Astrocyte (in vitro differentiated cells and primary cell): ENCODE measurements at regions not wholly inside any gene's neighbourhood (a gene's known extent, or its start where the extent isn't known, plus 50 kb on each side); places are given as distances from the start of the nearest gene placed in this dataset. TPM values are rescaled to one million over a fixed set of nuclear protein-coding genes. Genes with fewer than 3 reads are reported as not detected.

ENCODE experiments used
- DNase-seq: peaks from one replicate; pipeline ENCODE4 v3.0.0-alpha.2; 2010; ENCODE audit warnings: low read depth
- FAIRE-seq: peaks from 2 replicates; lab custom pipeline; 2011; peaks lifted over from hg19 to GRCh38; lab: Jason Lieb, UNC
- H2AFZ ChIP-seq: 2 replicates; pipeline ENCODE4 v1.6.0; 2012; ENCODE audit warnings: low read depth, low read length, inconsistent platforms
- H3K27ac ChIP-seq: 2 replicates; pipeline ENCODE4 v1.5.1; 2011; ENCODE audit warnings: low read depth, low read length, inconsistent platforms
- H3K27me3 ChIP-seq: 2 replicates; pipeline ENCODE4 v1.6.0; 2011; ENCODE audit warnings: low read length, inconsistent platforms; ENCODE audit not compliant: insufficient read depth
- H3K36me3 ChIP-seq: 2 replicates; pipeline ENCODE4 v1.5.1; 2011; ENCODE audit warnings: low read length, inconsistent platforms; ENCODE audit not compliant: insufficient read depth
- H3K4me1 ChIP-seq: 2 replicates; pipeline ENCODE4 v1.5.1; 2011; ENCODE audit warnings: low read length, inconsistent platforms; ENCODE audit not compliant: insufficient read depth
- H3K4me2 ChIP-seq: 2 replicates; pipeline ENCODE4 v1.6.0; 2012; ENCODE audit warnings: low read length, inconsistent platforms
- H3K4me3 ChIP-seq: 2 replicates; pipeline ENCODE4 v1.5.1; 2011; ENCODE audit warnings: low read depth, mild to moderate bottlenecking, low read length, inconsistent platforms; ENCODE audit not compliant: insufficient read depth
- H3K79me2 ChIP-seq: 2 replicates; pipeline ENCODE4 v1.6.0; 2012; ENCODE audit warnings: mild to moderate bottlenecking, low read length, inconsistent platforms; ENCODE audit not compliant: insufficient read depth
- H3K9ac ChIP-seq: 2 replicates; pipeline ENCODE4 v1.6.0; 2012; ENCODE audit warnings: mild to moderate bottlenecking, low read length, inconsistent platforms
- H3K9me3 ChIP-seq: 2 replicates; pipeline ENCODE4 v1.5.1; 2012; ENCODE audit warnings: low read depth, mild to moderate bottlenecking, low read length, inconsistent platforms; ENCODE audit not compliant: insufficient read depth
- H4K20me1 ChIP-seq: 2 replicates; pipeline ENCODE4 v1.6.0; 2012; ENCODE audit warnings: low read length, inconsistent platforms; ENCODE audit not compliant: insufficient read depth
- H3K27ac Mint-ChIP-seq: one replicate; pipeline ENCODE4 v1.8.0; 2021; ENCODE audit warnings: mild to moderate bottlenecking, mixed read lengths; ENCODE audit not compliant: unreplicated experiment
- H3K27me3 Mint-ChIP-seq: one replicate; pipeline ENCODE4 v1.8.0; 2021; ENCODE audit warnings: low read depth, mixed read lengths; ENCODE audit not compliant: unreplicated experiment
- H3K36me3 Mint-ChIP-seq: one replicate; pipeline ENCODE4 v1.8.0; 2021; ENCODE audit warnings: low read depth, mixed read lengths; ENCODE audit not compliant: unreplicated experiment
- H3K4me1 Mint-ChIP-seq: one replicate; pipeline ENCODE4 v1.8.0; 2021; ENCODE audit warnings: low read depth, mixed read lengths; ENCODE audit not compliant: unreplicated experiment
- H3K4me3 Mint-ChIP-seq: one replicate; pipeline ENCODE4 v1.8.0; 2021; ENCODE audit warnings: mild to moderate bottlenecking, moderate library complexity, mixed read lengths; ENCODE audit not compliant: unreplicated experiment
- H3K9me3 Mint-ChIP-seq: one replicate; pipeline ENCODE4 v1.8.0; 2021; ENCODE audit warnings: mild to moderate bottlenecking, mixed read lengths; ENCODE audit not compliant: unreplicated experiment
- CTCF ChIP-seq: IDR thresholded peaks from 2 replicates; pipeline ENCODE4 v1.5.1; 2011; ENCODE audit warnings: low read depth, mild to moderate bottlenecking, inconsistent platforms, low read length, moderate library complexity; ENCODE audit not compliant: insufficient read depth
- EZH2 ChIP-seq: IDR thresholded peaks from 2 replicates; pipeline ENCODE4 v1.6.1; 2012; ENCODE audit warnings: mild to moderate bottlenecking, low read length, inconsistent platforms; ENCODE audit not compliant: insufficient read depth
- microRNA-seq: library from miRNA; unstranded; fragments of <30 nt; microRNA quantifications from one replicate; pipeline ENCODE4 v1.2.0, GENCODE V29; 2020

DNA sequence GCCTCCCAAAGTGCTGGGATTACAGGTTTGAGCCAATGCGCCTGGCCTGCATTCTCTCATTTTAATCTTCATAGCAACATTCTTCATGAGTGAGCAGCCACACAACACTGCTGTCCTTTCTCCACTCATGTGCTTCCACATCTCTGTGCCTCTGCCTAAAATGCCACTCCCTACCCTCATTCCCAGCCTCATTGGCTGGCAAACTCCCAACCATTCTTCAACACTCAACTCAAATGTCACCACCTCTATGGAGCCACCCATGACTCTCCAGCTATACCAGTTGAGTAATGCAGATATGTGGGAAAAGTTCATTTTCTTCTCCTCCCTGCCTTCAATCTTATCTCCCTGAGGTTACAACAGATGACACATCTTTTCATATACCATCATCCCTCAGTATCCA is 53.9 kb upstream of the ZC3H12A start:
- TF ChIP-seq EZH2 (no peak), CTCF (no peak)
- Histone ChIP-seq H2AFZ (no peak overlapping the region), H3K9me3 (peaks cover 3% of the 10 kb centered on the region), H3K4me1 (no peaks in the 10 kb centered on the region), H3K27me3 (no peaks in the 10 kb centered on the region), H3K4me3 (no peak overlapping the region), H3K9ac (no peak overlapping the region), H3K79me2 (no peaks in the 10 kb centered on the region), H3K27ac (no peak overlapping the region), H3K4me2 (no peak overlapping the region), H3K36me3 (no peaks in the 10 kb centered on the region), H4K20me1 (no peaks in the 10 kb centered on the region)
- H3K36me3 Mint-ChIP-seq: no peaks in the 10 kb centered on the region
- peaks cover 28% of the 10 kb centered on the region for H3K27me3 Mint-ChIP-seq
- DNase-seq (no peak), FAIRE-seq (no peak)
- peaks cover 9% of the 10 kb centered on the region for H3K9me3 Mint-ChIP-seq
- H3K27ac Mint-ChIP-seq: no peak overlapping the region
- H3K4me3 Mint-ChIP-seq: no peak overlapping the region
- peaks cover 6% of the 10 kb centered on the region for H3K4me1 Mint-ChIP-seq

DNA sequence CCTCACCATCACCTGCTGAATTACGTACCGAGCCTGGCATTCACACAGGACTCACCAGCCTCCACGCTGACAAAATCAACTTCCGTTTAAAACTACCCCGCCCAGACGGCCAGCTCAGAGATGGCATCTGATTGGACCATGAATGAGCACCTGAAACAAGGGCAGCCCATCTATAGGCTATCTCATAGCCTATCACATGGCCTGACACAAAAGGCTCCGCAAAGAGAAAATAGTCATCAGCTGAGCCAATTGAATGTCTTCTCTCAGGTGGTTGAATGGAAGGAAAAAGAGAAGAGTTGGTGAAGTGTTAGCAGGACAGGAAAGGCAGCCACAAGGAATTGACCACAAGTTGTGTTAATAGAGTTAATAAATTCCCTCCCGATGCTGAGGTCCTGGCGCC is 50.6 kb upstream of the ZC3H12A start:
- H3K27me3 ChIP-seq: no peaks in the 10 kb centered on the region
- no peak overlapping the region for H3K4me3 Mint-ChIP-seq
- H3K27me3 Mint-ChIP-seq: peaks cover 32% of the 10 kb centered on the region
- H2AFZ ChIP-seq: no peak overlapping the region
- H3K36me3 Mint-ChIP-seq: no peaks in the 10 kb centered on the region
- TF ChIP-seq CTCF (no peak), EZH2 (no peak)
- H3K9me3 ChIP-seq: no peaks in the 10 kb centered on the region
- DNase-seq: no peak
- no peak overlapping the region for H3K4me2 ChIP-seq
- H3K4me1 ChIP-seq: no peaks in the 10 kb centered on the region
- H3K4me1 Mint-ChIP-seq: peaks cover 6% of the 10 kb centered on the region
- H3K9ac ChIP-seq: no peak overlapping the region
- H3K79me2 ChIP-seq: no peaks in the 10 kb centered on the region
- no peak overlapping the region for H3K27ac ChIP-seq
- no peaks in the 10 kb centered on the region for H3K36me3 ChIP-seq
- no peak for FAIRE-seq
- peaks cover 8% of the 10 kb centered on the region for H3K9me3 Mint-ChIP-seq
- H3K4me3 ChIP-seq: no peak overlapping the region
- H4K20me1 ChIP-seq: no peaks in the 10 kb centered on the region
- H3K27ac Mint-ChIP-seq: no peak overlapping the region

- H3K4me1 Mint-ChIP-seq: peaks cover 6% of the 10 kb centered on the region
- Histone ChIP-seq H3K9me3 (no peaks in the 10 kb centered on the region), H3K4me3 (no peak overlapping the region), H3K9ac (no peak overlapping the region), H3K27me3 (no peaks in the 10 kb centered on the region), H3K4me1 (no peaks in the 10 kb centered on the region), H3K36me3 (no peaks in the 10 kb centered on the region), H4K20me1 (no peaks in the 10 kb centered on the region), H3K4me2 (no peak overlapping the region), H3K79me2 (no peaks in the 10 kb centered on the region), H3K27ac (no peak overlapping the region), H2AFZ (no peak overlapping the region)
- FAIRE-seq: no peak
- H3K9me3 Mint-ChIP-seq: peaks cover 8% of the 10 kb centered on the region
- peaks cover 33% of the 10 kb centered on the region for H3K27me3 Mint-ChIP-seq
- DNase-seq: no peak
- no peaks in the 10 kb centered on the region for H3K36me3 Mint-ChIP-seq
- no peak overlapping the region for H3K27ac Mint-ChIP-seq
- H3K4me3 Mint-ChIP-seq: no peak overlapping the region
- TF ChIP-seq CTCF (no peak), EZH2 (no peak)
Observed at GRCh38 chr1:37424523-37424922, 49.9 kb upstream of the ZC3H12A start.

Small RNA genes lying in the stretch of these regions (microRNA-seq; reads per million reads assigned to microRNA genes)
- gene MIR4255: not detected
